ENCODE measurements at regions not wholly inside any gene's neighbourhood (a gene's known extent, or its start where the extent isn't known, plus 50 kb on each side); places are given as distances from the start of the nearest gene placed in this dataset.

DNA sequence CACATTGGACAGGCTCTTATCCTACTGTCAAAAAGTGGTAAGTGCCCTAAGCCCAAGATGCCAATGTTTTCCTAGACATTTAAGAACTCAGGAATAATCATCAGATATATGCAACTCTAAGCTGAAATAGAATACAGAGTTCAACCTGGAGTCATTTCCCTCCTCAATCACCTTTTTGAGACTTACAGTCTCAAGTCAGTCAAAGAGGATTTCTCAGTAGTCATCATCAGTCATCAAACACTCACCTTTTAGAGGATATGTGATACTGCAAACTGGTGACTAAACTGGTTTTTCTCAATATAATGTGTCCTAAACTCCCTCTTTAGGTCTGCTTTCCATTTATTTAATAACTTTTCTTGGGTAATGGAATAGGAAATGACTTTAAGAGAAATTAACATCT, 145.3 kb upstream of the ADAMTS5 start:
- H3K79me1 ChIP-seq (ENCODE audit: low read length): no peaks in the 10 kb centered on the region
- DNase-seq: no peak
- no peaks in the 10 kb centered on the region for H3K27me3 ChIP-seq (ENCODE audit: insufficient read depth, low read length)
- H4K12ac ChIP-seq (ENCODE audit: low read depth, low read length): no peak overlapping the region
- H2AFZ ChIP-seq (ENCODE audit: insufficient read depth, low read length, poor library complexity): no peak overlapping the region
- H3K9ac ChIP-seq (ENCODE audit: low read length): no peak overlapping the region
- H4K91ac ChIP-seq (ENCODE audit: low read depth, low read length): no peak overlapping the region
- H3K14ac ChIP-seq (ENCODE audit: low read length): no peak overlapping the region
- H2BK120ac ChIP-seq (ENCODE audit: insufficient read depth, low read length, poor library complexity): no peak overlapping the region
- H3K79me2 ChIP-seq (ENCODE audit: control insufficient read depth, insufficient read depth, low read length, poor library complexity): no peaks in the 10 kb centered on the region
- no peak overlapping the region for H2BK12ac ChIP-seq (ENCODE audit: low read length)
- no peak overlapping the region for H4K8ac ChIP-seq (ENCODE audit: low read depth, low read length)
- H3K4ac ChIP-seq (ENCODE audit: low read depth, low read length): no peak overlapping the region
- H3K4me2 ChIP-seq (ENCODE audit: low read length): no peak overlapping the region
- H2AK5ac ChIP-seq (ENCODE audit: low read length): no peak overlapping the region
- H3K4me1 ChIP-seq (ENCODE audit: control insufficient read depth in 1 of 2, insufficient read depth in 2 of 2, low read length in 2 of 2): no peaks in the 10 kb centered on the region
- no peak overlapping the region for H3K4me3 ChIP-seq (ENCODE audit: low read depth, low read length)
- no peaks in the 10 kb centered on the region for H3K36me3 ChIP-seq (ENCODE audit: control insufficient read depth in 1 of 2, insufficient read depth in 2 of 2, low read length in 2 of 2)
- no peak overlapping the region for H3K23ac ChIP-seq (ENCODE audit: low read length)
- H3K18ac ChIP-seq (ENCODE audit: low read length): no peak overlapping the region
- no peaks in the 10 kb centered on the region for H3K9me3 ChIP-seq (ENCODE audit: insufficient read depth, low read depth, low read length)
- no peak overlapping the region for H2BK5ac ChIP-seq (ENCODE audit: low read depth, low read length, poor library complexity)
- no peak overlapping the region for H3K27ac ChIP-seq (ENCODE audit: low read depth, low read length)

GRCh38 chr21:27110956-27111355, 144.1 kb upstream of the ADAMTS5 start:
- Histone ChIP-seq H4K8ac (ENCODE audit: low read depth, low read length) (no peak overlapping the region), H3K79me1 (ENCODE audit: low read length) (no peaks in the 10 kb centered on the region), H3K4me2 (ENCODE audit: low read length) (no peak overlapping the region), H3K36me3 (ENCODE audit: control insufficient read depth in 1 of 2, insufficient read depth in 2 of 2, low read length in 2 of 2) (no peaks in the 10 kb centered on the region), H2AFZ (ENCODE audit: insufficient read depth, low read length, poor library complexity) (no peak overlapping the region), H3K27me3 (ENCODE audit: insufficient read depth, low read length) (no peaks in the 10 kb centered on the region), H3K9me3 (ENCODE audit: insufficient read depth, low read depth, low read length) (no peaks in the 10 kb centered on the region), H2AK5ac (ENCODE audit: low read length) (no peak overlapping the region), H3K14ac (ENCODE audit: low read length) (no peak overlapping the region), H3K4me3 (ENCODE audit: low read depth, low read length) (no peak overlapping the region), H4K91ac (ENCODE audit: low read depth, low read length) (no peak overlapping the region), H2BK120ac (ENCODE audit: insufficient read depth, low read length, poor library complexity) (no peak overlapping the region), H3K27ac (ENCODE audit: low read depth, low read length) (no peak overlapping the region), H3K9ac (ENCODE audit: low read length) (no peak overlapping the region), H3K23ac (ENCODE audit: low read length) (no peak overlapping the region), H3K18ac (ENCODE audit: low read length) (no peak overlapping the region), H3K79me2 (ENCODE audit: control insufficient read depth, insufficient read depth, low read length, poor library complexity) (no peaks in the 10 kb centered on the region), H2BK5ac (ENCODE audit: low read depth, low read length, poor library complexity) (no peak overlapping the region), H4K12ac (ENCODE audit: low read depth, low read length) (no peak overlapping the region), H3K4ac (ENCODE audit: low read depth, low read length) (no peak overlapping the region), H2BK12ac (ENCODE audit: low read length) (no peak overlapping the region), H3K4me1 (ENCODE audit: control insufficient read depth in 1 of 2, insufficient read depth in 2 of 2, low read length in 2 of 2) (no peaks in the 10 kb centered on the region)
- DNase-seq: no peak
- WGBS (ENCODE audit: extremely low coverage, insufficient coverage, insufficient read length): no CpG with 5 or more reads among the region's 2 CpGs

DNA sequence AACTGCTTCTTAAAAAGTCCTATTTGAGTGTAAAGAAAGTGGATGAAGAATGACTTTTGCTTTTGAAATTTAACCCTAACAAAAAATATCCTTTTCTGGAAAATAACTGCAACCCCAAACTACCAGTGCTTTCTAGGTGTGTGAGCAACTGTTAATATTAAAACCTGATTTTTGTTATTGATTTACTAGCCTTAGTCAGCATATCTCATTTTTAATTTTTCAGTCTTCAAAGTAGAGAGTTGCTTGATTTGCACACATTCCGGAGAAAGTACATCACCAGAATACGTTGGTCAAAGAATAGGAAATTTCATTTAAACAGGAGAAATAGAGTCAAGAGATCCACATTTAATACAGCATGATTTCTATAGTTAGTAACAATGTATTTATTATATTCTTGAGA, 141.8 kb upstream of the ADAMTS5 start:
- Histone ChIP-seq H4K8ac (ENCODE audit: low read depth, low read length) (no peak overlapping the region), H3K27ac (ENCODE audit: low read depth, low read length) (no peak overlapping the region), H4K12ac (ENCODE audit: low read depth, low read length) (no peak overlapping the region), H2BK120ac (ENCODE audit: insufficient read depth, low read length, poor library complexity) (no peak overlapping the region), H3K4me2 (ENCODE audit: low read length) (no peak overlapping the region), H3K4me3 (ENCODE audit: low read depth, low read length) (no peak overlapping the region), H3K9ac (ENCODE audit: low read length) (no peak overlapping the region), H3K9me3 (ENCODE audit: insufficient read depth, low read depth, low read length) (no peaks in the 10 kb centered on the region), H3K27me3 (ENCODE audit: insufficient read depth, low read length) (no peaks in the 10 kb centered on the region), H3K4me1 (ENCODE audit: control insufficient read depth in 1 of 2, insufficient read depth in 2 of 2, low read length in 2 of 2) (no peaks in the 10 kb centered on the region), H3K79me2 (ENCODE audit: control insufficient read depth, insufficient read depth, low read length, poor library complexity) (no peaks in the 10 kb centered on the region), H3K36me3 (ENCODE audit: control insufficient read depth in 1 of 2, insufficient read depth in 2 of 2, low read length in 2 of 2) (no peaks in the 10 kb centered on the region), H3K14ac (ENCODE audit: low read length) (no peak overlapping the region), H2BK5ac (ENCODE audit: low read depth, low read length, poor library complexity) (no peak overlapping the region), H4K91ac (ENCODE audit: low read depth, low read length) (no peak overlapping the region), H3K79me1 (ENCODE audit: low read length) (no peaks in the 10 kb centered on the region), H2AK5ac (ENCODE audit: low read length) (no peak overlapping the region), H3K23ac (ENCODE audit: low read length) (no peak overlapping the region), H3K4ac (ENCODE audit: low read depth, low read length) (no peak overlapping the region), H3K18ac (ENCODE audit: low read length) (no peak overlapping the region), H2BK12ac (ENCODE audit: low read length) (no peak overlapping the region), H2AFZ (ENCODE audit: insufficient read depth, low read length, poor library complexity) (no peak overlapping the region)
- DNase-seq: no peak
- no CpG with 5 or more reads among the region's 2 CpGs for WGBS (ENCODE audit: extremely low coverage, insufficient coverage, insufficient read length)

DNA sequence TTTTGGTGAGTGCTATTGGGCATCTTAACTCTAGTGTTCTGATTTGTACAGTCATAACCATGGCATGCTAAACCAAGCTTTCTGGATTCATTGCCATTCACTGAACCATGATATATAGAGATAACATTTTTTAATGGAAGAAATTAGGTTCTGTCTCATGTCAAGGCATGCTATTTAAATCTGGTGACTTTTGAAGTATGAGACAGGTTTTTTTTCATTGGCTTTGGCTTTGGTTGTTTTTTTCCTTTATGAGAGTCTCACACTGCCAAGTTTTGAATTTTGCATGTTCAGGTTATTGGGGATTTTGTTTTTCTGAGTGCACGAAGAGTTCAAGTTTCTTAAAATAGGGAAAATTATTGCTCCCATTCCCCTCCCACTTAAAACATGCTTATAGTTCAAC, 141.3 kb upstream of the ADAMTS5 start:
- no peak overlapping the region for H3K27ac ChIP-seq (ENCODE audit: low read depth, low read length)
- no peaks in the 10 kb centered on the region for H3K36me3 ChIP-seq (ENCODE audit: control insufficient read depth in 1 of 2, insufficient read depth in 2 of 2, low read length in 2 of 2)
- no peaks in the 10 kb centered on the region for H3K79me2 ChIP-seq (ENCODE audit: control insufficient read depth, insufficient read depth, low read length, poor library complexity)
- no peak overlapping the region for H4K8ac ChIP-seq (ENCODE audit: low read depth, low read length)
- no peak overlapping the region for H2AK5ac ChIP-seq (ENCODE audit: low read length)
- H3K27me3 ChIP-seq (ENCODE audit: insufficient read depth, low read length): no peaks in the 10 kb centered on the region
- H3K9ac ChIP-seq (ENCODE audit: low read length): no peak overlapping the region
- WGBS (ENCODE audit: extremely low coverage, insufficient coverage, insufficient read length): no CpG with 5 or more reads among the region's 1 CpG
- no peak overlapping the region for H2BK12ac ChIP-seq (ENCODE audit: low read length)
- H3K4ac ChIP-seq (ENCODE audit: low read depth, low read length): no peak overlapping the region
- no peak overlapping the region for H2AFZ ChIP-seq (ENCODE audit: insufficient read depth, low read length, poor library complexity)
- H3K4me3 ChIP-seq (ENCODE audit: low read depth, low read length): no peak overlapping the region
- no peak overlapping the region for H2BK120ac ChIP-seq (ENCODE audit: insufficient read depth, low read length, poor library complexity)
- H4K91ac ChIP-seq (ENCODE audit: low read depth, low read length): no peak overlapping the region
- no peak overlapping the region for H3K23ac ChIP-seq (ENCODE audit: low read length)
- no peak overlapping the region for H3K18ac ChIP-seq (ENCODE audit: low read length)
- no peaks in the 10 kb centered on the region for H3K79me1 ChIP-seq (ENCODE audit: low read length)
- H3K9me3 ChIP-seq (ENCODE audit: insufficient read depth, low read depth, low read length): no peaks in the 10 kb centered on the region
- H2BK5ac ChIP-seq (ENCODE audit: low read depth, low read length, poor library complexity): no peak overlapping the region
- H3K4me1 ChIP-seq (ENCODE audit: control insufficient read depth in 1 of 2, insufficient read depth in 2 of 2, low read length in 2 of 2): no peaks in the 10 kb centered on the region
- H3K4me2 ChIP-seq (ENCODE audit: low read length): no peak overlapping the region
- no peak overlapping the region for H4K12ac ChIP-seq (ENCODE audit: low read depth, low read length)
- no peak for DNase-seq
- no peak overlapping the region for H3K14ac ChIP-seq (ENCODE audit: low read length)
